ENCODE measurements at regions not wholly inside any gene's neighbourhood (a gene's known extent, or its start where the extent isn't known, plus 50 kb on each side); places are given as distances from the start of the nearest gene placed in this dataset.

DNA sequence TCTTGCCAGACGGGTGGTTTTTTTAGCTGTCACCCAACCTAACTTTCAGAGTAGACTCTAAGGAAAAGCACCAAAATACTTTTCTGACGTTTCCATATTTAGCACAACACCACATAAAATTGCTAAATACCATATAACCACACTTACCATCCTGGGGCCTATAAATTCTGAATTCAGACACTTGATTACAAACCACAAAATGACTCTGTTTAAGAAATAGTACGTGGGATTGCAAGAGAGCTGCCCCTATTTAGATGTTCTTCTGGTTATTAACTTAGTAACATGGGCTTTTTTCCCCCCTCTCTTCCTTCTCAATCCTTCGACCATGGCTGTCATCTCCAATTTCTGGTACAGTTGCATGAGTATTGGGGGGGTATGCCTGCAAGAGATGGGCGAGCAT, 287.7 kb downstream of the BMP4 start:
- TF ChIP-seq, protein P1, sequence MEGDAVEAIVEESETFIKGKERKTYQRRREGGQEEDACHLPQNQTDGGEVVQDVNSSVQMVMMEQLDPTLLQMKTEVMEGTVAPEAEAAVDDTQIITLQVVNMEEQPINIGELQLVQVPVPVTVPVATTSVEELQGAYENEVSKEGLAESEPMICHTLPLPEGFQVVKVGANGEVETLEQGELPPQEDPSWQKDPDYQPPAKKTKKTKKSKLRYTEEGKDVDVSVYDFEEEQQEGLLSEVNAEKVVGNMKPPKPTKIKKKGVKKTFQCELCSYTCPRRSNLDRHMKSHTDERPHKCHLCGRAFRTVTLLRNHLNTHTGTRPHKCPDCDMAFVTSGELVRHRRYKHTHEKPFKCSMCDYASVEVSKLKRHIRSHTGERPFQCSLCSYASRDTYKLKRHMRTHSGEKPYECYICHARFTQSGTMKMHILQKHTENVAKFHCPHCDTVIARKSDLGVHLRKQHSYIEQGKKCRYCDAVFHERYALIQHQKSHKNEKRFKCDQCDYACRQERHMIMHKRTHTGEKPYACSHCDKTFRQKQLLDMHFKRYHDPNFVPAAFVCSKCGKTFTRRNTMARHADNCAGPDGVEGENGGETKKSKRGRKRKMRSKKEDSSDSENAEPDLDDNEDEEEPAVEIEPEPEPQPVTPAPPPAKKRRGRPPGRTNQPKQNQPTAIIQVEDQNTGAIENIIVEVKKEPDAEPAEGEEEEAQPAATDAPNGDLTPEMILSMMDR (IDR thresholded peaks at IDR 0.05): no peak
- no peak for TF ChIP-seq EP300 (IDR thresholded peaks at IDR 0.05)
- no peak for TF ChIP-seq POLR2AphosphoS5 (IDR thresholded peaks at IDR 0.05)
- no peak for TF ChIP-seq POLR2A (IDR thresholded peaks at IDR 0.05)
- no peaks in the 10 kb centered on the region for H3K36me3 ChIP-seq
- no peaks in the 10 kb centered on the region for H3K27me3 ChIP-seq
- H3K27ac ChIP-seq: no peak overlapping the region
- intact Hi-C loops (cut with DNase I): no loop called here
- WGBS, 2 donors: 37 to 81% methylated on average over 5 of the region's 5 CpGs
- H3K4me3 ChIP-seq: no peak overlapping the region
- H3K4me1 ChIP-seq: no peaks in the 10 kb centered on the region
- H3K9me3 ChIP-seq: no peaks in the 10 kb centered on the region
- no peak for DNase-seq

DNA sequence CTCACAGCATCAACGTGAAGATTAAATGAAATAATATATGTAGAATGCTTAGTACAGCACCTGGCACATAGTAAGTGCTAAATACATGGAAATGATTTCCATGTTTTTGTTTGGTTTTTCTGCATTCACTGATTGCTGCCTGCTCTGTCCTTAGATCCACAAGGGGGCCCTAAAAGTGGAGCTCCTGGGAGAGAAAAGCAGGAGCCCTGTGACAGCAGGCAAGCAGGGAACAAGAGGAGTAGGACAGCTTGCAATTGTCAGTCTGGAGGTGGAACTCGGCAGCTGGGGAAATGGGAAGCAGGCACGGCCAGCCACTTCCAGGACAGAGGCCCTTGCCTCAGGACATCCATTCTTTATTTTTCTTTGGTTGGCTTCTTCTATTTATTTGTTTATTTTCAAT, 292.9 kb downstream of the BMP4 start:
- Histone ChIP-seq H3K4me3 (no peak overlapping the region), H3K9me3 (no peaks in the 10 kb centered on the region), H3K4me1 (no peaks in the 10 kb centered on the region), H3K27me3 (no peaks in the 10 kb centered on the region), H3K27ac (no peak overlapping the region), H3K36me3 (no peaks in the 10 kb centered on the region)
- DNase-seq: peak; percentile 66
- intact Hi-C loops (cut with DNase I): no loop called here
- WGBS, 2 donors: 60 to 64% methylated on average over 3 of the region's 3 CpGs
- TF ChIP-seq POLR2A (IDR thresholded peaks at IDR 0.05) (no peak), EP300 (IDR thresholded peaks at IDR 0.05) (no peak), POLR2AphosphoS5 (IDR thresholded peaks at IDR 0.05) (no peak)
- TF ChIP-seq, protein P1 (IDR thresholded peaks at IDR 0.05): no peak

DNA sequence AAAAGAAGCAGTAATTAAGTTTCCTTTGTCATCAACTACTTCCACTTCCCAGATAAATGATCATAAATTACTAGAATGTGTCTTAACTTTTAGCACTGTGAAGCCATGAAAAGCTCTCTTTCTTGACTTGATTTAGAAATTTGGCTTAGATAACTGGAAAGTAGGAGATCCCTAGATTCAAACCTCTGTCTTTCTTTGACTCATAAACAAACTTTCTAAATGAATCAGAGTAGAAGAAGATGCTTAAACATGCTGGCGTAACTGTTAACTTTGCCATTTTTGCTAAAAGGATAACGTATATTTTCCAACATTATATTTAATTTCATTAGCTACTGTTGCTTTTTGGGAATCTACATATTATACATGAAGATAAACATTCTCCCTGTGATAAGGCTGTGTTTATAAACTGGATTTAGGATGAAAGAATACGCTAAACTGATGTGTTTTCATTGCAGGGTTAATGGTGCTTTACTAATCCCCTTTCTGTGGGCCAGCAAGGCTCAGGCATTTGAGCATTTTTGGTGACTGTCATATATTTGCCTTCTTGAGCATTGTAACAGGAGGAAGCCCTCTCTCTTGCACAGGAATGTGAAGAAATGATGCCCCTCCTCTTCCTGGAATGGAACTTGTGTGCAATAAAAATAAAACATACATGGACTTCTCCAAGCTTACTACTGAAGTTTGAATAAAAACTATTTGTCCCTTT, 301.4 kb downstream of the BMP4 start:
- DNase-seq: no peak
- no peak for TF ChIP-seq POLR2A (IDR thresholded peaks at IDR 0.05)
- TF ChIP-seq EP300 (IDR thresholded peaks at IDR 0.05): no peak
- TF ChIP-seq, protein P1 (IDR thresholded peaks at IDR 0.05): no peak
- no peak overlapping the region for H3K27ac ChIP-seq
- intact Hi-C loops (cut with DNase I): no loop called here
- no peaks in the 10 kb centered on the region for H3K9me3 ChIP-seq
- no peaks in the 10 kb centered on the region for H3K27me3 ChIP-seq
- H3K4me3 ChIP-seq: no peak overlapping the region
- no peaks in the 10 kb centered on the region for H3K4me1 ChIP-seq
- no peaks in the 10 kb centered on the region for H3K36me3 ChIP-seq
- 60 to 83% methylated on average over 3 of the region's 3 CpGs for WGBS, 2 donors

DNA sequence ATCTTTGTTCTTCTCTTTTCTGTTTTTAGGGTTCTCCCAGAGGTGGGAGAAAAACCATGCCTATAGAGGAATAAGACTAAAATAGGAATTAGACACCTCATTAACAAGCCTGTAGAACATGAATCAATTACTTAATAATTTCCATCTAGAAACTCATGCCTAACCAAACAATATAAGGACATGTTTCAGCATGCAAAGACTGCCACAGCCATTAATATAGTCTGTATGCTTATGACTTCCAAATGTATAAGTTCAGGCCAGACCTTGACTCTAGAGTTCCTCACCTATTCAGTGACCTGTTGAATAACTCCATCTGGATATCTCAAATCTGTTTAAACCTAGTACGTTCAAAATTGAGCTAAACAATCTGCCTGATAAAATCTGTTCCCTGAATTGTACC, 304.6 kb downstream of the BMP4 start:
- intact Hi-C loops (cut with DNase I): no loop called here
- no peak for TF ChIP-seq POLR2A (IDR thresholded peaks at IDR 0.05)
- TF ChIP-seq EP300 (IDR thresholded peaks at IDR 0.05): no peak
- TF ChIP-seq, protein P1 (IDR thresholded peaks at IDR 0.05): no peak
- no peak for TF ChIP-seq POLR2AphosphoS5 (IDR thresholded peaks at IDR 0.05)
- no peaks in the 10 kb centered on the region for H3K9me3 ChIP-seq

More for the DNA sequence above, 304.6 kb downstream of the BMP4 start:
- H3K4me3 ChIP-seq: no peak overlapping the region
- H3K36me3 ChIP-seq: no peaks in the 10 kb centered on the region
- WGBS, 2 donors: 84 to 90% methylated on average over 1 of the region's 1 CpG
- DNase-seq: no peak
- H3K27ac ChIP-seq: no peak overlapping the region
- no peaks in the 10 kb centered on the region for H3K27me3 ChIP-seq
- no peaks in the 10 kb centered on the region for H3K4me1 ChIP-seq
